NB4 (cell line): ENCODE measurements at regions not wholly inside any gene's neighbourhood (a gene's known extent, or its start where the extent isn't known, plus 50 kb on each side); places are given as distances from the start of the nearest gene placed in this dataset.

ENCODE experiments used
- CTCF ChIP-seq: IDR thresholded peaks from one replicate; pipeline ENCODE4 v1.5.1; 2012; ENCODE audit warnings: low read depth, low read length
- POLR2A ChIP-seq: IDR thresholded peaks from 2 replicates; pipeline ENCODE4 v1.6.1; 2011; ENCODE audit warnings: mild to moderate bottlenecking; ENCODE audit not compliant: insufficient read length; ENCODE audit errors: extremely low read depth

- TF ChIP-seq POLR2A (no peak), CTCF (no peak)
Measured at GRCh38 chr5:82924226-82925060, 152.8 kb downstream of the TMEM167A start.
